Astrocyte (in vitro differentiated cells and primary cell): ENCODE measurements at regions not wholly inside any gene's neighbourhood (a gene's known extent, or its start where the extent isn't known, plus 50 kb on each side); places are given as distances from the start of the nearest gene placed in this dataset.

Experiments used
- DNase-seq: peaks from one replicate; pipeline ENCODE4 v3.0.0-alpha.2; 2010; ENCODE audit warnings: low read depth
- FAIRE-seq: peaks from 2 replicates; lab custom pipeline; 2011; peaks lifted over from hg19 to GRCh38; lab: Jason Lieb, UNC
- H2AFZ ChIP-seq: 2 replicates; pipeline ENCODE4 v1.6.0; 2012; ENCODE audit warnings: low read depth, low read length, inconsistent platforms
- H3K27ac ChIP-seq: 2 replicates; pipeline ENCODE4 v1.5.1; 2011; ENCODE audit warnings: low read depth, low read length, inconsistent platforms
- H3K27me3 ChIP-seq: 2 replicates; pipeline ENCODE4 v1.6.0; 2011; ENCODE audit warnings: low read length, inconsistent platforms; ENCODE audit not compliant: insufficient read depth
- H3K36me3 ChIP-seq: 2 replicates; pipeline ENCODE4 v1.5.1; 2011; ENCODE audit warnings: low read length, inconsistent platforms; ENCODE audit not compliant: insufficient read depth
- H3K4me1 ChIP-seq: 2 replicates; pipeline ENCODE4 v1.5.1; 2011; ENCODE audit warnings: low read length, inconsistent platforms; ENCODE audit not compliant: insufficient read depth
- H3K4me2 ChIP-seq: 2 replicates; pipeline ENCODE4 v1.6.0; 2012; ENCODE audit warnings: low read length, inconsistent platforms
- H3K4me3 ChIP-seq: 2 replicates; pipeline ENCODE4 v1.5.1; 2011; ENCODE audit warnings: low read depth, mild to moderate bottlenecking, low read length, inconsistent platforms; ENCODE audit not compliant: insufficient read depth
- H3K79me2 ChIP-seq: 2 replicates; pipeline ENCODE4 v1.6.0; 2012; ENCODE audit warnings: mild to moderate bottlenecking, low read length, inconsistent platforms; ENCODE audit not compliant: insufficient read depth
- H3K9ac ChIP-seq: 2 replicates; pipeline ENCODE4 v1.6.0; 2012; ENCODE audit warnings: mild to moderate bottlenecking, low read length, inconsistent platforms
- H3K9me3 ChIP-seq: 2 replicates; pipeline ENCODE4 v1.5.1; 2012; ENCODE audit warnings: low read depth, mild to moderate bottlenecking, low read length, inconsistent platforms; ENCODE audit not compliant: insufficient read depth
- H4K20me1 ChIP-seq: 2 replicates; pipeline ENCODE4 v1.6.0; 2012; ENCODE audit warnings: low read length, inconsistent platforms; ENCODE audit not compliant: insufficient read depth
- H3K27ac Mint-ChIP-seq: one replicate; pipeline ENCODE4 v1.8.0; 2021; ENCODE audit warnings: mild to moderate bottlenecking, mixed read lengths; ENCODE audit not compliant: unreplicated experiment
- H3K27me3 Mint-ChIP-seq: one replicate; pipeline ENCODE4 v1.8.0; 2021; ENCODE audit warnings: low read depth, mixed read lengths; ENCODE audit not compliant: unreplicated experiment
- H3K36me3 Mint-ChIP-seq: one replicate; pipeline ENCODE4 v1.8.0; 2021; ENCODE audit warnings: low read depth, mixed read lengths; ENCODE audit not compliant: unreplicated experiment
- H3K4me1 Mint-ChIP-seq: one replicate; pipeline ENCODE4 v1.8.0; 2021; ENCODE audit warnings: low read depth, mixed read lengths; ENCODE audit not compliant: unreplicated experiment
- H3K4me3 Mint-ChIP-seq: one replicate; pipeline ENCODE4 v1.8.0; 2021; ENCODE audit warnings: mild to moderate bottlenecking, moderate library complexity, mixed read lengths; ENCODE audit not compliant: unreplicated experiment
- H3K9me3 Mint-ChIP-seq: one replicate; pipeline ENCODE4 v1.8.0; 2021; ENCODE audit warnings: mild to moderate bottlenecking, mixed read lengths; ENCODE audit not compliant: unreplicated experiment
- EZH2 ChIP-seq: IDR thresholded peaks from 2 replicates; pipeline ENCODE4 v1.6.1; 2012; ENCODE audit warnings: mild to moderate bottlenecking, low read length, inconsistent platforms; ENCODE audit not compliant: insufficient read depth
- TF ChIP-seq, protein P1 (sequence below): IDR thresholded peaks from 2 replicates; pipeline ENCODE4 v1.5.1; 2011; ENCODE audit warnings: low read depth, mild to moderate bottlenecking, inconsistent platforms, low read length, moderate library complexity; ENCODE audit not compliant: insufficient read depth

DNA sequence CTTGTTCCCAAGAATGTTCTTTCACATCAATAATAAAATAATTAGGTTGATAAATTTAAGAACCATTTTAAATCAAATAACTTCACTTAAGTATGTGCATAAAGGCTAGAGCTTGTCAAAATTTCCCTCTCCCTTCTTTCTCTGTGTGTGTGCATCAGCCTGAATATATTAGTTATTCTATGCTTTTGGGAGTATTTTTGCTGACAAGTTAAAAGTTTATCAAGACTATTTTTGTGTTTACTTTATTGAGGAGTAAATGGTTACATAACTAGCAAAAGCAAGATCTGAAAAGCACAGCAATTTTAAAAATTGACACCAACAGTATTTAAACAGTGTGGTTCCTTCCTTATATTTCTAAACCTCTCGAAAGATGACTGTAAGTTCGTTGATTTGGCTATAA, 261.7 kb downstream of the ISL1 start:
- Histone ChIP-seq H3K4me3 (no peak overlapping the region), H3K4me1 (no peaks in the 10 kb centered on the region), H3K27ac (no peak overlapping the region), H3K79me2 (no peaks in the 10 kb centered on the region), H3K9ac (no peak overlapping the region), H4K20me1 (no peaks in the 10 kb centered on the region), H3K9me3 (no peaks in the 10 kb centered on the region), H3K27me3 (no peaks in the 10 kb centered on the region), H3K4me2 (no peak overlapping the region), H3K36me3 (no peaks in the 10 kb centered on the region), H2AFZ (no peak overlapping the region)
- no peak overlapping the region for H3K27ac Mint-ChIP-seq
- no peak overlapping the region for H3K4me3 Mint-ChIP-seq
- H3K9me3 Mint-ChIP-seq = peaks cover 6% of the 10 kb centered on the region
- H3K4me1 Mint-ChIP-seq = no peaks in the 10 kb centered on the region
- TF ChIP-seq EZH2 = no peak
- TF ChIP-seq, protein P1, sequence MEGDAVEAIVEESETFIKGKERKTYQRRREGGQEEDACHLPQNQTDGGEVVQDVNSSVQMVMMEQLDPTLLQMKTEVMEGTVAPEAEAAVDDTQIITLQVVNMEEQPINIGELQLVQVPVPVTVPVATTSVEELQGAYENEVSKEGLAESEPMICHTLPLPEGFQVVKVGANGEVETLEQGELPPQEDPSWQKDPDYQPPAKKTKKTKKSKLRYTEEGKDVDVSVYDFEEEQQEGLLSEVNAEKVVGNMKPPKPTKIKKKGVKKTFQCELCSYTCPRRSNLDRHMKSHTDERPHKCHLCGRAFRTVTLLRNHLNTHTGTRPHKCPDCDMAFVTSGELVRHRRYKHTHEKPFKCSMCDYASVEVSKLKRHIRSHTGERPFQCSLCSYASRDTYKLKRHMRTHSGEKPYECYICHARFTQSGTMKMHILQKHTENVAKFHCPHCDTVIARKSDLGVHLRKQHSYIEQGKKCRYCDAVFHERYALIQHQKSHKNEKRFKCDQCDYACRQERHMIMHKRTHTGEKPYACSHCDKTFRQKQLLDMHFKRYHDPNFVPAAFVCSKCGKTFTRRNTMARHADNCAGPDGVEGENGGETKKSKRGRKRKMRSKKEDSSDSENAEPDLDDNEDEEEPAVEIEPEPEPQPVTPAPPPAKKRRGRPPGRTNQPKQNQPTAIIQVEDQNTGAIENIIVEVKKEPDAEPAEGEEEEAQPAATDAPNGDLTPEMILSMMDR = no peak
- H3K27me3 Mint-ChIP-seq = no peaks in the 10 kb centered on the region
- no peak for DNase-seq
- no peak for FAIRE-seq
- no peaks in the 10 kb centered on the region for H3K36me3 Mint-ChIP-seq

DNA sequence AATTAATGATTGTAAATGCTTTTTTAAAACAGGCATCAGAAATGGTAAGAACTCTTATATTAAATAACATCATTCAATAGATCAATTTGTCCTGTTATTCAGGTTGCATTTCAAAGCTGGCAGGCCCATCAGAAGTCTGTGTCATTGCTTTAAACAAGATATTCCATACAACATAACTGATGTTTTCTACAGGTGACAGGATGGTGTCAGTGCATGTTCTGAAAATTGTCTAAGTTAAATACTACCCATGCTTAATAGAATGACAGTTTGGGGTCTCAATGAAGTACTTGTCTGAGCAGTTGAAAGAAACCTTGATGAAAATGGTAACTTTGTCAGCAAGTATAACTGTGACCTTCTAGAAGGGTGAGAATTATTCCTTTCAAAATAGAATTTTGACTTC, 263.2 kb downstream of the ISL1 start:
- H3K27me3 Mint-ChIP-seq = no peaks in the 10 kb centered on the region
- Histone ChIP-seq H3K9ac (no peak overlapping the region), H3K36me3 (no peaks in the 10 kb centered on the region), H3K27ac (no peak overlapping the region), H3K4me2 (no peak overlapping the region), H3K79me2 (no peaks in the 10 kb centered on the region), H3K27me3 (no peaks in the 10 kb centered on the region), H3K4me3 (no peak overlapping the region), H3K9me3 (no peaks in the 10 kb centered on the region), H3K4me1 (peaks cover under 1% of the 10 kb centered on the region), H2AFZ (no peak overlapping the region), H4K20me1 (no peaks in the 10 kb centered on the region)
- no peak overlapping the region for H3K27ac Mint-ChIP-seq
- no peak overlapping the region for H3K4me3 Mint-ChIP-seq
- TF ChIP-seq, protein P1 = no peak
- TF ChIP-seq EZH2 = no peak
- peaks cover 2% of the 10 kb centered on the region for H3K9me3 Mint-ChIP-seq
- H3K36me3 Mint-ChIP-seq = no peaks in the 10 kb centered on the region
- FAIRE-seq (no peak), DNase-seq (no peak)
- peaks cover 4% of the 10 kb centered on the region for H3K4me1 Mint-ChIP-seq

DNA sequence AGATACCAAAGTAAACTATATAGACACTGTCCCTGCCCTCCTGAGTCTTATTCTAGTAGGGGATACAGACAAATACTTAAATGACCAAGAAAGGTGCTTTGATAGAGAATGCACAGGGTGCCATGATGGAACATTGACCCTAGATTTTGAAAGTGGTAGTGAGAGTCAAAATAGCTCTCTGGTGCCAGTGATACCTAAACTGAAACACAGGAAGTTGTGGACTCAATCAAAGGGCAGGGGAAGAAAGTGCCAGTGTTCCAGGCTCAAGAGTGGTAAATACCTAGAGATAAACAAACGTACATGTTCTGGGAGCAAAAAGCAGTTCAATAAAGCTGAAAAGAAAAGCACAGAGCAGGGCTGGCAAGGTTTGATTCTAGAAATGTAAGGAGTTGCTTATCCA, 267.6 kb downstream of the ISL1 start:
- no peak for FAIRE-seq
- no peak overlapping the region for H3K4me3 Mint-ChIP-seq

More for the DNA sequence above, 267.6 kb downstream of the ISL1 start:
- Histone ChIP-seq H4K20me1 (no peaks in the 10 kb centered on the region), H3K79me2 (no peaks in the 10 kb centered on the region), H3K27ac (no peak overlapping the region), H3K27me3 (no peaks in the 10 kb centered on the region), H3K9me3 (no peaks in the 10 kb centered on the region), H2AFZ (no peak overlapping the region), H3K4me3 (no peak overlapping the region), H3K4me2 (no peak overlapping the region), H3K9ac (no peak overlapping the region), H3K4me1 (peaks cover 3% of the 10 kb centered on the region), H3K36me3 (no peaks in the 10 kb centered on the region)
- Mint-ChIP-seq H3K27ac (no peak overlapping the region), H3K27me3 (no peaks in the 10 kb centered on the region), H3K9me3 (peaks cover 2% of the 10 kb centered on the region), H3K4me1 (peaks cover 28% of the 10 kb centered on the region), H3K36me3 (no peaks in the 10 kb centered on the region)
- TF ChIP-seq, protein P1 = no peak
- no peak for TF ChIP-seq EZH2
- no peak for DNase-seq
